ENCODE measurements at regions not wholly inside any gene's neighbourhood (a gene's known extent, or its start where the extent isn't known, plus 50 kb on each side); places are given as distances from the start of the nearest gene placed in this dataset.

DNA sequence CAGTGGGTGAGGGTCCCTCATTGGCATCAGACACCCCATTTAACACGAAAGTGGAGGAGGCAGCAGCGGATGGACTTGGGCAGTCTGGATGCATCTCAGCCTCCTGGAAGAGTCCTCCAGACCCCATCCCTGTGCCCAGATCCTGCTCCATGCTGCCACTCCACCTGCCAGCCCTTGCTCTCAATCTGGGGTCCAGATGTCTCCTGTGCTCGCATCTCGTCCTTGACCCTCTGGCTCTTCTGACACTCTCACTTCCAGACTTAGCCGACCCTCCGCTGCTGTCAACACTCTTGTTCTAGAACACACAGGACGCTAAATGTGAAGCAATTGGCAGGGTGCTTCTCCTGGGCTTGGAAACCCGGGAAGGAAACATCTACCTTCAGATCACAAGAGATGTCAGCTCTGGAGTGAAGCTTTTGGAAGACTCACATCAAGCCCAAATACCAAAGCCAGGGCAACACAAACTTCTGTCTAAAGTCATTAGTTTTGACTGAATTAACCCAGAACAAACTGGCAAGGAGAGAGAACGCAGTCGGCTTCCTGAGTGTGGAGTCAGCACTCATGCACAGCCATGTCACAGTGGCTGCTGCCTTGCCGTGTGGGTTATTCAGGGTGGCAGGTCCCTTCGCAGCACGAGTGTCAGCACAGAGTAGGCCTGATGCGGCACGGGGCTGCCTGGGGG is 379.1 kb downstream of the TCERG1L start:
- no peak overlapping the region for H3K56ac ChIP-seq (ENCODE audit: insufficient read length, low read depth, low read length)
- H3K36me3 Mint-ChIP-seq (ENCODE audit: insufficient read depth in 1 of 3, low read depth in 3 of 3), result peaks cover 0 to 2% (median 0%) of the 10 kb centered on the region in 3 experiments; a peak in 2 of 7 replicates
- no CpG with 5 or more reads among the region's 15 CpGs for WGBS (ENCODE audit: extremely low coverage, insufficient read length, low lambda C conversion rate)
- H3K27me3 ChIP-seq (ENCODE audit: insufficient read depth, low read length), result no peaks in the 10 kb centered on the region
- H3K9me3 Mint-ChIP-seq, result peaks cover 0 to 5% of the 10 kb centered on the region in 2 experiments; a peak in 2 of 5 replicates
- H2AFZ ChIP-seq (ENCODE audit: low read length), result no peak overlapping the region
- H2BK20ac ChIP-seq (ENCODE audit: low read depth, low read length, poor library complexity, severe bottlenecking), result no peak overlapping the region
- no peak overlapping the region for H3K23ac ChIP-seq (ENCODE audit: insufficient read length, low read depth, low read length)
- H2BK120ac ChIP-seq (ENCODE audit: low read depth, low read length, poor library complexity, severe bottlenecking), result no peak overlapping the region
- no peaks in the 10 kb centered on the region for H3K79me2 ChIP-seq (ENCODE audit: insufficient read depth, low read length)
- no peak overlapping the region for H2AK5ac ChIP-seq (ENCODE audit: insufficient read length, low read length)
- H2BK12ac ChIP-seq (ENCODE audit: insufficient read length, low read depth, low read length), result no peak overlapping the region
- no peak overlapping the region for H3K4me2 ChIP-seq (ENCODE audit: insufficient read depth, insufficient read length, low read length)
- no peak overlapping the region for H4K8ac ChIP-seq (replicated peaks; ENCODE audit: insufficient read length, low read depth, low read length)
- H4K5ac ChIP-seq (ENCODE audit: insufficient read length, low read depth, low read length), result no peak overlapping the region
- no peak overlapping the region; the same call in 1 of the 2 replicates for H3K14ac ChIP-seq (ENCODE audit: insufficient read depth, low read length)
- TF ChIP-seq, protein P1, sequence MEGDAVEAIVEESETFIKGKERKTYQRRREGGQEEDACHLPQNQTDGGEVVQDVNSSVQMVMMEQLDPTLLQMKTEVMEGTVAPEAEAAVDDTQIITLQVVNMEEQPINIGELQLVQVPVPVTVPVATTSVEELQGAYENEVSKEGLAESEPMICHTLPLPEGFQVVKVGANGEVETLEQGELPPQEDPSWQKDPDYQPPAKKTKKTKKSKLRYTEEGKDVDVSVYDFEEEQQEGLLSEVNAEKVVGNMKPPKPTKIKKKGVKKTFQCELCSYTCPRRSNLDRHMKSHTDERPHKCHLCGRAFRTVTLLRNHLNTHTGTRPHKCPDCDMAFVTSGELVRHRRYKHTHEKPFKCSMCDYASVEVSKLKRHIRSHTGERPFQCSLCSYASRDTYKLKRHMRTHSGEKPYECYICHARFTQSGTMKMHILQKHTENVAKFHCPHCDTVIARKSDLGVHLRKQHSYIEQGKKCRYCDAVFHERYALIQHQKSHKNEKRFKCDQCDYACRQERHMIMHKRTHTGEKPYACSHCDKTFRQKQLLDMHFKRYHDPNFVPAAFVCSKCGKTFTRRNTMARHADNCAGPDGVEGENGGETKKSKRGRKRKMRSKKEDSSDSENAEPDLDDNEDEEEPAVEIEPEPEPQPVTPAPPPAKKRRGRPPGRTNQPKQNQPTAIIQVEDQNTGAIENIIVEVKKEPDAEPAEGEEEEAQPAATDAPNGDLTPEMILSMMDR (conservative IDR thresholded peaks at IDR 0.05), result no peak
- H3K27me3 Mint-ChIP-seq (ENCODE audit: low read depth), result peaks cover 35% of the 10 kb centered on the region
- H3K9me3 ChIP-seq (ENCODE audit: control insufficient read depth, low read depth, low read length), result no peaks in the 10 kb centered on the region
- peaks cover 34 to 36% of the 10 kb centered on the region in 2 experiments for H3K4me1 Mint-ChIP-seq
- no peak overlapping the region for H3K18ac ChIP-seq (ENCODE audit: insufficient read length, low read depth, low read length)
- peak; percentile 15 for DNase-seq
- no peak overlapping the region for H3K27ac ChIP-seq (ENCODE audit: insufficient read length, low read depth, low read length)
- H3K79me1 ChIP-seq (ENCODE audit: insufficient read depth, low read depth, low read length, poor library complexity, severe bottlenecking), result no peaks in the 10 kb centered on the region
- no peak overlapping the region for H3T11ph ChIP-seq (ENCODE audit: low read length)
- H3K9ac ChIP-seq (ENCODE audit: extremely low read depth, insufficient read length, low read length), result no peak overlapping the region
- H3K4me3 Mint-ChIP-seq, result no peak overlapping the region; a peak in 1 of 5 replicates
- H2BK5ac ChIP-seq (ENCODE audit: insufficient read length, low read length), result no peak overlapping the region
- no peak overlapping the region for H3K4ac ChIP-seq (ENCODE audit: low read depth, low read length)
- H3K23me2 ChIP-seq (ENCODE audit: insufficient read length, low read depth, low read length, poor library complexity, severe bottlenecking), result no peaks in the 10 kb centered on the region
- H2BK15ac ChIP-seq (ENCODE audit: low read depth, low read length), result no peak overlapping the region
- no peak overlapping the region for H3K27ac Mint-ChIP-seq
- H4K20me1 ChIP-seq (ENCODE audit: control insufficient read depth, insufficient read depth, insufficient read length), result no peaks in the 10 kb centered on the region
- peaks cover 17% of the 10 kb centered on the region; the same call in 1 of the 2 replicates for H3K4me1 ChIP-seq (ENCODE audit: insufficient read depth, low read length)
- no peak overlapping the region for H4K91ac ChIP-seq (ENCODE audit: insufficient read length, low read depth, low read length)

Measured in H9 (cell line).